H9 (cell line): ENCODE measurements at regions not wholly inside any gene's neighbourhood (a gene's known extent, or its start where the extent isn't known, plus 50 kb on each side); places are given as distances from the start of the nearest gene placed in this dataset.
A peak's percentile ranks its signal among the peaks of the same experiment; 100 is the strongest.

ENCODE experiments used
- DNase-seq: peaks from one replicate; pipeline ENCODE4 v3.0.0-alpha.2; 2017
- H2AFZ ChIP-seq: one replicate; pipeline ENCODE4 v1.6.1; 2013; ENCODE audit warnings: mild to moderate bottlenecking, low read length, control low read depth, moderate library complexity
- H2AK5ac ChIP-seq: 2 replicates; pipeline ENCODE4 v1.6.1; 2013; ENCODE audit warnings: low read length, control low read depth, mixed read lengths; ENCODE audit not compliant: insufficient read length
- H2BK120ac ChIP-seq: one replicate; pipeline ENCODE4 v1.6.1; 2013; ENCODE audit warnings: low read depth, mild to moderate bottlenecking, low read length, control low read depth, inconsistent platforms; ENCODE audit not compliant: poor library complexity, severe bottlenecking
- H2BK12ac ChIP-seq: 2 replicates; pipeline ENCODE4 v1.6.1; 2013; ENCODE audit warnings: low read length, control low read depth, mixed read lengths, low read depth; ENCODE audit not compliant: insufficient read length
- H2BK15ac ChIP-seq: 2 replicates; pipeline ENCODE4 v1.6.1; 2013; ENCODE audit warnings: low read depth, low read length, control low read depth
- H2BK20ac ChIP-seq: one replicate; pipeline ENCODE4 v1.6.1; 2013; ENCODE audit warnings: low read depth, mild to moderate bottlenecking, low read length, control low read depth, inconsistent platforms; ENCODE audit not compliant: poor library complexity, severe bottlenecking
- H2BK5ac ChIP-seq: 2 replicates; pipeline ENCODE4 v1.6.1; 2013; ENCODE audit warnings: low read length, control low read depth, mixed read lengths; ENCODE audit not compliant: insufficient read length
- H3K14ac ChIP-seq: 2 replicates; pipeline ENCODE4 v1.6.1; 2013; ENCODE audit warnings: low read length, control low read depth; ENCODE audit not compliant: insufficient read depth
- H3K18ac ChIP-seq: 2 replicates; pipeline ENCODE4 v1.6.1; 2013; ENCODE audit warnings: low read depth, mild to moderate bottlenecking, mixed read lengths, low read length, control low read depth; ENCODE audit not compliant: insufficient read length
- H3K23ac ChIP-seq: 2 replicates; pipeline ENCODE4 v1.6.1; 2013; ENCODE audit warnings: low read length, control low read depth, mixed read lengths, low read depth; ENCODE audit not compliant: insufficient read length
- H3K23me2 ChIP-seq: 2 replicates; pipeline ENCODE4 v1.6.1; 2013; ENCODE audit warnings: low read depth, mild to moderate bottlenecking, mixed read lengths, low read length, control low read depth; ENCODE audit not compliant: insufficient read length, poor library complexity, severe bottlenecking
- H3K27ac ChIP-seq: 2 replicates; pipeline ENCODE4 v1.5.1; 2013; ENCODE audit warnings: low read length, control low read depth, mixed read lengths, low read depth; ENCODE audit not compliant: insufficient read length
- H3K27me3 ChIP-seq: 2 replicates; pipeline ENCODE4 v1.6.1; 2013; ENCODE audit warnings: low read length, control low read depth, inconsistent platforms; ENCODE audit not compliant: insufficient read depth
- H3K4ac ChIP-seq: 2 replicates; pipeline ENCODE4 v1.6.1; 2013; ENCODE audit warnings: low read depth, mild to moderate bottlenecking, control low read depth, inconsistent platforms, low read length, moderate library complexity
- H3K4me1 ChIP-seq: 2 replicates; pipeline ENCODE4 v1.6.1; 2013; ENCODE audit warnings: low read length, control low read depth, inconsistent platforms; ENCODE audit not compliant: insufficient read depth
- H3K4me2 ChIP-seq: 2 replicates; pipeline ENCODE4 v1.6.1; 2013; ENCODE audit warnings: low read length, control low read depth, mixed read lengths; ENCODE audit not compliant: insufficient read length, insufficient read depth
- H3K56ac ChIP-seq: 2 replicates; pipeline ENCODE4 v1.6.1; 2013; ENCODE audit warnings: low read depth, mild to moderate bottlenecking, mixed read lengths, low read length, control low read depth; ENCODE audit not compliant: insufficient read length
- H3K79me1 ChIP-seq: 2 replicates; pipeline ENCODE4 v1.6.1; 2013; ENCODE audit warnings: low read depth, mild to moderate bottlenecking, moderate library complexity, low read length, control low read depth, inconsistent platforms; ENCODE audit not compliant: insufficient read depth, poor library complexity, severe bottlenecking
- H3K79me2 ChIP-seq: 2 replicates; pipeline ENCODE4 v1.6.1; 2013; ENCODE audit warnings: low read length, control low read depth, inconsistent platforms; ENCODE audit not compliant: insufficient read depth
- H3K9ac ChIP-seq: 2 replicates; pipeline ENCODE4 v1.6.1; 2013; ENCODE audit warnings: low read length, control low read depth, mixed read lengths; ENCODE audit not compliant: insufficient read length; ENCODE audit errors: extremely low read depth
- H3K9me3 ChIP-seq: one replicate; pipeline ENCODE4 v1.6.1; 2013; ENCODE audit warnings: low read depth, low read length, inconsistent platforms; ENCODE audit not compliant: control insufficient read depth
- H3T11ph ChIP-seq: one replicate; pipeline ENCODE4 v1.6.1; 2013; ENCODE audit warnings: mild to moderate bottlenecking, low read length, control low read depth, inconsistent platforms
- H4K20me1 ChIP-seq: one replicate; pipeline ENCODE4 v1.6.1; 2013; ENCODE audit not compliant: control insufficient read depth, insufficient read length, insufficient read depth
- H4K5ac ChIP-seq: 2 replicates; pipeline ENCODE4 v1.6.1; 2013; ENCODE audit warnings: low read depth, mild to moderate bottlenecking, mixed read lengths, low read length, control low read depth; ENCODE audit not compliant: insufficient read length
- H4K8ac ChIP-seq: replicated peaks from 2 replicates; pipeline ENCODE4 v1.6.1; 2013; ENCODE audit warnings: low read length, control low read depth, mixed read lengths, low read depth; ENCODE audit not compliant: insufficient read length
- H4K91ac ChIP-seq: 2 replicates; pipeline ENCODE4 v1.6.1; 2013; ENCODE audit warnings: low read depth, mild to moderate bottlenecking, moderate library complexity, mixed read lengths, low read length, control low read depth; ENCODE audit not compliant: insufficient read length
- H3K27ac Mint-ChIP-seq, 3 experiments: 2 replicates in 2 of 3; 3 replicates in 1 of 3; pipeline ENCODE4 v1.8.0; 2020 to 2021; ENCODE audit warnings: mixed read lengths in 3 of 3, mild to moderate bottlenecking in 1 of 3, moderate library complexity in 1 of 3
- H3K27me3 Mint-ChIP-seq: 2 replicates; pipeline ENCODE4 v1.8.0; 2021; ENCODE audit warnings: low read depth, mild to moderate bottlenecking, moderate library complexity, mixed read lengths
- H3K36me3 Mint-ChIP-seq, 3 experiments: 2 replicates in 2 of 3; 3 replicates in 1 of 3; pipeline ENCODE4 v1.8.0; 2020 to 2021; ENCODE audit warnings: low read depth in 3 of 3, mixed read lengths in 3 of 3; ENCODE audit not compliant: insufficient read depth in 1 of 3
- H3K4me1 Mint-ChIP-seq, 2 experiments: 2 replicates each; pipeline ENCODE4 v1.8.0; 2020; ENCODE audit warnings: mixed read lengths in 2 of 2
- H3K4me3 Mint-ChIP-seq, 2 experiments: 2 replicates in 1 of 2; 3 replicates in 1 of 2; pipeline ENCODE4 v1.8.0; 2020 to 2021; ENCODE audit warnings: mild to moderate bottlenecking in 2 of 2, mixed read lengths in 2 of 2, moderate library complexity in 1 of 2
- H3K9me3 Mint-ChIP-seq, 2 experiments: 2 replicates in 1 of 2; 3 replicates in 1 of 2; pipeline ENCODE4 v1.8.0; 2020; ENCODE audit warnings: mild to moderate bottlenecking in 2 of 2, mixed read lengths in 2 of 2, moderate library complexity in 1 of 2
- CTCF ChIP-seq: fragments of 200-600 bp; sonication (generic); conservative IDR thresholded peaks from 3 replicates; pipeline ENCODE4 v1.8.0; 2021; ENCODE audit warnings: antibody characterized with exemption, mild to moderate bottlenecking
- WGBS: extraction: QIAGEN DNeasy Blood & Tissue Kit; methylation state at CpG from one replicate; pipeline ENCODE4 v1.1.7; 2013; ENCODE audit warnings: missing lambda C conversion rate, low lambda C conversion rate, mixed read lengths; ENCODE audit not compliant: insufficient read length; ENCODE audit errors: extremely low coverage; 5-methylcytosine and 5-hydroxymethylcytosine counted together

GRCh38 chr5:142500227-142500905, 175.5 kb upstream of the SPRY4 start:
- H2BK120ac ChIP-seq: no peak overlapping the region
- H3K23me2 ChIP-seq: no peaks in the 10 kb centered on the region
- peaks cover 0 to 2% (median 0%) of the 10 kb centered on the region in 3 experiments; a peak in 2 of 7 replicates for H3K36me3 Mint-ChIP-seq
- peaks cover 15 to 18% of the 10 kb centered on the region in 2 experiments for H3K4me1 Mint-ChIP-seq
- H3K56ac ChIP-seq: no peak overlapping the region
- no peak overlapping the region for H3K4me2 ChIP-seq
- H4K8ac ChIP-seq: no peak overlapping the region
- no peak overlapping the region for H3K9ac ChIP-seq
- H4K20me1 ChIP-seq: no peaks in the 10 kb centered on the region
- no peak overlapping the region for H2AFZ ChIP-seq
- no peak overlapping the region for H2BK12ac ChIP-seq
- no peaks in the 10 kb centered on the region for H3K9me3 Mint-ChIP-seq
- no peak overlapping the region for H3K14ac ChIP-seq
- H3T11ph ChIP-seq: no peak overlapping the region
- H2AK5ac ChIP-seq: no peak overlapping the region
- no peaks in the 10 kb centered on the region for H3K79me2 ChIP-seq
- no peak overlapping the region for H4K91ac ChIP-seq
- H3K4ac ChIP-seq: no peak overlapping the region
- H3K27me3 ChIP-seq: no peaks in the 10 kb centered on the region
- H3K79me1 ChIP-seq: no peaks in the 10 kb centered on the region
- H2BK20ac ChIP-seq: no peak overlapping the region
- peak overlapping the region in 1 of 2 experiments; percentile 2; a peak in 1 of 5 replicates for H3K4me3 Mint-ChIP-seq
- no peak overlapping the region for H2BK15ac ChIP-seq
- H3K4me1 ChIP-seq: peaks cover 7% of the 10 kb centered on the region; the same call in 1 of the 2 replicates
- TF ChIP-seq CTCF: no peak
- H3K23ac ChIP-seq: no peak overlapping the region
- H3K9me3 ChIP-seq: no peaks in the 10 kb centered on the region
- peak overlapping the region in 2 of 3 experiments; percentile 8 to 74; a peak in 6 of 7 replicates for H3K27ac Mint-ChIP-seq
- H4K5ac ChIP-seq: no peak overlapping the region
- no peak for DNase-seq
- H3K18ac ChIP-seq: no peak overlapping the region
- no peak overlapping the region for H3K27ac ChIP-seq
- WGBS: no CpG with 5 or more reads among the region's 3 CpGs
- H3K27me3 Mint-ChIP-seq: no peaks in the 10 kb centered on the region
- H2BK5ac ChIP-seq: no peak overlapping the region
